TTC549 (cell line): ENCODE measurements at regions not wholly inside any gene's neighbourhood (a gene's known extent, or its start where the extent isn't known, plus 50 kb on each side); places are given as distances from the start of the nearest gene placed in this dataset.

Experiments
- FAIRE-seq: peaks from 2 replicates; lab custom pipeline; 2012; peaks lifted over from hg19 to GRCh38; lab: Jason Lieb, UNC

GRCh38 chr4:181938631-181939030 lies 304.6 kb upstream of the TENM3 start:
- no peak for FAIRE-seq

- no peak for FAIRE-seq
Measured at GRCh38 chr4:181939199-181939945, 303.8 kb upstream of the TENM3 start.

GRCh38 chr4:181944527-181944926 lies 298.7 kb upstream of the TENM3 start:
- no peak for FAIRE-seq

GRCh38 chr4:181946902-181947301 lies 296.3 kb upstream of the TENM3 start:
- no peak for FAIRE-seq

GRCh38 chr4:181948839-181949382 lies 294.3 kb upstream of the TENM3 start:
- no peak for FAIRE-seq

GRCh38 chr4:181949704-181950312 lies 293.4 kb upstream of the TENM3 start:
- FAIRE-seq, result no peak

GRCh38 chr4:181950372-181951127 lies 292.7 kb upstream of the TENM3 start:
- no peak for FAIRE-seq

GRCh38 chr4:181951265-181951664 lies 291.9 kb upstream of the TENM3 start:
- no peak for FAIRE-seq

- FAIRE-seq, result no peak
Measured at GRCh38 chr4:181952478-181952877, 290.7 kb upstream of the TENM3 start.

GRCh38 chr4:181956512-181956911 lies 286.7 kb upstream of the TENM3 start:
- no peak for FAIRE-seq

GRCh38 chr4:181957088-181957487 lies 286.1 kb upstream of the TENM3 start:
- FAIRE-seq, result no peak

GRCh38 chr4:181958446-181958845 lies 284.8 kb upstream of the TENM3 start:
- FAIRE-seq, result no peak

GRCh38 chr4:181959121-181959520 lies 284.1 kb upstream of the TENM3 start:
- no peak for FAIRE-seq

- no peak for FAIRE-seq
Measured at GRCh38 chr4:181960384-181960783, 282.8 kb upstream of the TENM3 start.

GRCh38 chr4:181962321-181962720 lies 280.9 kb upstream of the TENM3 start:
- no peak for FAIRE-seq

- FAIRE-seq, result no peak
Measured at GRCh38 chr4:181964731-181965130, 278.5 kb upstream of the TENM3 start.

GRCh38 chr4:181966104-181966551 lies 277.1 kb upstream of the TENM3 start:
- no peak for FAIRE-seq

GRCh38 chr4:181967401-181967800 lies 275.8 kb upstream of the TENM3 start:
- no peak for FAIRE-seq

GRCh38 chr4:181968371-181968770 lies 274.8 kb upstream of the TENM3 start:
- FAIRE-seq, result no peak

GRCh38 chr4:181969151-181969550 lies 274.1 kb upstream of the TENM3 start:
- FAIRE-seq, result no peak

GRCh38 chr4:181970366-181970765 lies 272.8 kb upstream of the TENM3 start:
- no peak for FAIRE-seq

- FAIRE-seq, result no peak
Measured at GRCh38 chr4:181971411-181971810, 271.8 kb upstream of the TENM3 start.

GRCh38 chr4:181971973-181972372 lies 271.2 kb upstream of the TENM3 start:
- FAIRE-seq, result no peak
